ENCODE measurements at regions not wholly inside any gene's neighbourhood (a gene's known extent, or its start where the extent isn't known, plus 50 kb on each side); places are given as distances from the start of the nearest gene placed in this dataset.

DNA sequence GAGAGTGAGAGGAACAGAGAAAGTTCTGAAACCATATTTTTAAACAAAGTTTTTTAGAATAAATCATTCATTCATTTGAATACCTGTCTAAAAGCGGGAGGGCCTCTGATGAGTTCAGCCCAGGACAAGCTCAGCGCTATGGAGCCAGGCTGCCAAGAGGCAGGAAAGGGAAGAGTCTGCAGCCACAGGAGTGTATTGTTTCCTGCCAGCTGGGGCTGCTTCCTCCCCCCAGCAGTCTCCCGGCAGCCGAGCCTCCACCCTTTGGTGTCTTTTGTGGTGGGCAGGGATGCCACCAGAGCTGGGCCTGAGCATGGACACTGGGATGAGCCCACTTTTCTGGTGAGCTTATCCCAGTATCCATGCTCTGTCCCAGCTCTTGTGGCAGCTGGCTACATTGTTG lies 199.5 kb upstream of the TPRG1 start:
- in situ Hi-C loops (cut with HindIII; ENCODE audit: low pct_unique_long_range_greater_than_20kb, low sequenced_read_pairs) (no loop called here), intact Hi-C loops (cut with micrococcal nuclease; ENCODE audit: unreplicated experiment) (no loop called here)
- no peak overlapping the region for H3K4me3 ChIP-seq (ENCODE audit: low read depth in 2 of 2, low read length in 2 of 2)
- H3K9me3 ChIP-seq (ENCODE audit: control insufficient read depth, insufficient read depth, low read depth, low read length), result no peaks in the 10 kb centered on the region
- peaks cover 14% of the 10 kb centered on the region; the same call in 1 of the 2 replicates for H3K27me3 ChIP-seq (ENCODE audit: control insufficient read depth, insufficient read depth, low read length)
- POLR2A ChIA-PET, result no interaction called here
- CTCF ChIA-PET, result no interaction called here
- no peaks in the 10 kb centered on the region for H3K4me1 ChIP-seq (ENCODE audit: control insufficient read depth, insufficient read depth, low read length)
- ATAC-seq (no peak), DNase-seq (ENCODE audit: low read depth, low spot score) (no peak)
- H3K36me3 ChIP-seq (ENCODE audit: control insufficient read depth, insufficient read depth, low read length), result no peaks in the 10 kb centered on the region
- BruUV-seq (replicated peaks), result no TSS peak
- no peak for TF ChIP-seq TCF7L2 (IDR thresholded peaks at IDR 0.05; ENCODE audit: low read depth, low read length)
- TF ChIP-seq, protein P1, sequence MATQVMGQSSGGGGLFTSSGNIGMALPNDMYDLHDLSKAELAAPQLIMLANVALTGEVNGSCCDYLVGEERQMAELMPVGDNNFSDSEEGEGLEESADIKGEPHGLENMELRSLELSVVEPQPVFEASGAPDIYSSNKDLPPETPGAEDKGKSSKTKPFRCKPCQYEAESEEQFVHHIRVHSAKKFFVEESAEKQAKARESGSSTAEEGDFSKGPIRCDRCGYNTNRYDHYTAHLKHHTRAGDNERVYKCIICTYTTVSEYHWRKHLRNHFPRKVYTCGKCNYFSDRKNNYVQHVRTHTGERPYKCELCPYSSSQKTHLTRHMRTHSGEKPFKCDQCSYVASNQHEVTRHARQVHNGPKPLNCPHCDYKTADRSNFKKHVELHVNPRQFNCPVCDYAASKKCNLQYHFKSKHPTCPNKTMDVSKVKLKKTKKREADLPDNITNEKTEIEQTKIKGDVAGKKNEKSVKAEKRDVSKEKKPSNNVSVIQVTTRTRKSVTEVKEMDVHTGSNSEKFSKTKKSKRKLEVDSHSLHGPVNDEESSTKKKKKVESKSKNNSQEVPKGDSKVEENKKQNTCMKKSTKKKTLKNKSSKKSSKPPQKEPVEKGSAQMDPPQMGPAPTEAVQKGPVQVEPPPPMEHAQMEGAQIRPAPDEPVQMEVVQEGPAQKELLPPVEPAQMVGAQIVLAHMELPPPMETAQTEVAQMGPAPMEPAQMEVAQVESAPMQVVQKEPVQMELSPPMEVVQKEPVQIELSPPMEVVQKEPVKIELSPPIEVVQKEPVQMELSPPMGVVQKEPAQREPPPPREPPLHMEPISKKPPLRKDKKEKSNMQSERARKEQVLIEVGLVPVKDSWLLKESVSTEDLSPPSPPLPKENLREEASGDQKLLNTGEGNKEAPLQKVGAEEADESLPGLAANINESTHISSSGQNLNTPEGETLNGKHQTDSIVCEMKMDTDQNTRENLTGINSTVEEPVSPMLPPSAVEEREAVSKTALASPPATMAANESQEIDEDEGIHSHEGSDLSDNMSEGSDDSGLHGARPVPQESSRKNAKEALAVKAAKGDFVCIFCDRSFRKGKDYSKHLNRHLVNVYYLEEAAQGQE (IDR thresholded peaks at IDR 0.05; ENCODE audit: insufficient read depth in 1 of 2, low read depth in 2 of 2, low read length in 1 of 2), result no peak
- TF ChIP-seq, protein P2, sequence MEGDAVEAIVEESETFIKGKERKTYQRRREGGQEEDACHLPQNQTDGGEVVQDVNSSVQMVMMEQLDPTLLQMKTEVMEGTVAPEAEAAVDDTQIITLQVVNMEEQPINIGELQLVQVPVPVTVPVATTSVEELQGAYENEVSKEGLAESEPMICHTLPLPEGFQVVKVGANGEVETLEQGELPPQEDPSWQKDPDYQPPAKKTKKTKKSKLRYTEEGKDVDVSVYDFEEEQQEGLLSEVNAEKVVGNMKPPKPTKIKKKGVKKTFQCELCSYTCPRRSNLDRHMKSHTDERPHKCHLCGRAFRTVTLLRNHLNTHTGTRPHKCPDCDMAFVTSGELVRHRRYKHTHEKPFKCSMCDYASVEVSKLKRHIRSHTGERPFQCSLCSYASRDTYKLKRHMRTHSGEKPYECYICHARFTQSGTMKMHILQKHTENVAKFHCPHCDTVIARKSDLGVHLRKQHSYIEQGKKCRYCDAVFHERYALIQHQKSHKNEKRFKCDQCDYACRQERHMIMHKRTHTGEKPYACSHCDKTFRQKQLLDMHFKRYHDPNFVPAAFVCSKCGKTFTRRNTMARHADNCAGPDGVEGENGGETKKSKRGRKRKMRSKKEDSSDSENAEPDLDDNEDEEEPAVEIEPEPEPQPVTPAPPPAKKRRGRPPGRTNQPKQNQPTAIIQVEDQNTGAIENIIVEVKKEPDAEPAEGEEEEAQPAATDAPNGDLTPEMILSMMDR (IDR thresholded peaks at IDR 0.05), result no peak
- no peak for TF ChIP-seq SIN3A (IDR thresholded peaks at IDR 0.05; ENCODE audit: borderline replicate concordance, insufficient read depth, low read depth, low read length)
- TF ChIP-seq POLR2AphosphoS5 (IDR thresholded peaks at IDR 0.05; ENCODE audit: low read depth, low read length), result no peak
- H3K27ac ChIP-seq (ENCODE audit: low read length), result no peak overlapping the region

DNA sequence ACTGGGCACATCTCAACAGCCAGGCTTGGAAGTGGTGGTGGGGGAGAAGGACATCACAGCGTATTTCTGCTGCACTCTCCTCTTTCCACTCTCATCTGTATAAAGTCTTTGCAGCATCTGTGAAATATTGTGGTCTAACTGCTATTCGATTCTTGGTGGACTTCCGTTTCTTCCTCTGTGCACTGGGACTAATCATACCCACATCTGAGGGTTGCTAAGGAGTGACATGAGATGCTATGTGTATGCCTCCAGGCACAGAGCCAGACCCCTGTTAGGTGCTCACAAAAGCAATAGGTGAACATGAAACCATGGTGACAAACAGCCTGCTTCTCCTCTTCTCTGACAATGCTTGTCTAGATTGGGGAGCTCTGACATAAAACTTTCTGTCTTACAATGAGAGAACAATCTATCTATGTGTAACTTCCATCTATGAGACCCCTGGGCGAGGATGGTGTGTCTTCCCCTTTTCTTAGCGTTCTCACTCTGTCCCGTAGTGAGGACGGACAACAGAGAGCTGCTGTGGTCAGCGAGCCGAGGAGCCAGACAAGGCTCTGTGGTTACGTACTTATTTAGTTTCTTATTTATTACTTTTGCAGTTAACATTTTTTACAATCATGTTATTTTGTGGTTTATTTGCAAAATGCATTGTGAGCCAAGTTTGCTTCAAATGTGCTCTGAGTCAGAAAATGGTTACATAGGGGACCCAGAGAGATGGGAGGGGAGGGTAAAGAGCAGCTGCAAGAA lies 196.7 kb upstream of the TPRG1 start:
- no peaks in the 10 kb centered on the region for H3K9me3 ChIP-seq (ENCODE audit: control insufficient read depth, insufficient read depth, low read depth, low read length)
- ChIA-PET CTCF (no interaction called here), POLR2A (no interaction called here)
- in situ Hi-C loops (cut with HindIII; ENCODE audit: low pct_unique_long_range_greater_than_20kb, low sequenced_read_pairs) (no loop called here), intact Hi-C loops (cut with micrococcal nuclease; ENCODE audit: unreplicated experiment) (no loop called here)
- no peak for ATAC-seq
- no TSS peak for BruUV-seq (replicated peaks)
- no peaks in the 10 kb centered on the region for H3K36me3 ChIP-seq (ENCODE audit: control insufficient read depth, insufficient read depth, low read length)
- no peak overlapping the region for H3K27ac ChIP-seq (ENCODE audit: low read length)
- no peak overlapping the region for H3K4me3 ChIP-seq (ENCODE audit: low read depth in 2 of 2, low read length in 2 of 2)
- DNase-seq (ENCODE audit: low read depth, low spot score), result no peak
- TF ChIP-seq, protein P1 (IDR thresholded peaks at IDR 0.05; ENCODE audit: insufficient read depth in 1 of 2, low read depth in 2 of 2, low read length in 1 of 2), result no peak
- TF ChIP-seq SIN3A (IDR thresholded peaks at IDR 0.05; ENCODE audit: borderline replicate concordance, insufficient read depth, low read depth, low read length) (no peak), POLR2AphosphoS5 (IDR thresholded peaks at IDR 0.05; ENCODE audit: low read depth, low read length) (no peak), TCF7L2 (IDR thresholded peaks at IDR 0.05; ENCODE audit: low read depth, low read length) (no peak)
- TF ChIP-seq, protein P2 (IDR thresholded peaks at IDR 0.05), result no peak
- H3K4me1 ChIP-seq (ENCODE audit: control insufficient read depth, insufficient read depth, low read length), result no peaks in the 10 kb centered on the region
- peaks cover 18% of the 10 kb centered on the region; the same call in 1 of the 2 replicates for H3K27me3 ChIP-seq (ENCODE audit: control insufficient read depth, insufficient read depth, low read length)
